SHP77 (cell line): ENCODE measurements at regions not wholly inside any gene's neighbourhood (a gene's known extent, or its start where the extent isn't known, plus 50 kb on each side); places are given as distances from the start of the nearest gene placed in this dataset.

Source experiments
- DNase-seq, 2 experiments: peaks; one replicate each; lab custom pipeline; 2025; lab: John Stamatoyannopoulos, UW

DNA sequence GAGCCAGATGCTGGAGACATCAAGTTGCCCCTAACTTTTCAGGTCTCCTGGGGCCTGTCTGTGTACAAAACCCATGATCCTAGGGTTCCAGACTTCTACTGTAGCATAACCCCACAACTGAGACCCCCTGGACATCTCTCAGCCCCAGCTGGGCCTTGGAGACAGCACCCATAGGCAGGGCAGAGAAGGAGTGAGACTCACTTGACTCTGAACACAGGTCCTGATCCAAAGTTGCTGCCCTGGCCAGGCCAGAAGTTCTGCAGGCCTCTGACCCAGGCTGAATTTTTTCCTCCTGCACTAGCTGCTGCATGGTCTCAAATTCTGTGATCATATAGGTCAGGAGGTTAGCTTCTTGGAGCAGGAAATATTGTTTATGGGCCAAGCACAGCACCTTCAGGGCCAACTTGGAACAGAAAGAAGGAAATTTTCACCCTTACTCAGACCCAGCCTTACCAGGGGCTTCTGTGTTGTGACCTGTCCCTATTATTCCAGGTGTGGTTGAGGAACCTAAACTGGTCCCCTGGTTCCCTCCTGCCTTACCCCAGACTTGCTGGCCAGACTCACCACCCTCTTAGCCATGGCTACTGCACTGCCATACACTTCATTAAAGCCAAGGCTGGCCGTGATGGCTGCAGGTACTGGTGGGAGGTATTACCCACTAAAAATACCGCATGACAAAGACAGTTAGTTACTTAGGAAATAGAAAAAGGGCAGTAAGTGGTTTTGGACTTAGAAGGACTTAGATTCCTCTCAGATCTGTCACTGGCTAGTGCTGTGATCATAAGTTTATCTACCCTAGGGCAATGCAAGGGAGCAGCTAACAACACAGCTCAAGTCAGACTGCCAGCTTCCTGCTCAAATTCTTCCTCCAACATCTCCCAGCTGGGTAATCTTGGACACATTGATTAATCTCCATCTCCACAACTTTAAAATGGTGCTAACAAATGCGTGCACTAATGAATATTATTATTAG is 2180.1 kb downstream of the TP53TG3F start:
- no peak for DNase-seq

DNA sequence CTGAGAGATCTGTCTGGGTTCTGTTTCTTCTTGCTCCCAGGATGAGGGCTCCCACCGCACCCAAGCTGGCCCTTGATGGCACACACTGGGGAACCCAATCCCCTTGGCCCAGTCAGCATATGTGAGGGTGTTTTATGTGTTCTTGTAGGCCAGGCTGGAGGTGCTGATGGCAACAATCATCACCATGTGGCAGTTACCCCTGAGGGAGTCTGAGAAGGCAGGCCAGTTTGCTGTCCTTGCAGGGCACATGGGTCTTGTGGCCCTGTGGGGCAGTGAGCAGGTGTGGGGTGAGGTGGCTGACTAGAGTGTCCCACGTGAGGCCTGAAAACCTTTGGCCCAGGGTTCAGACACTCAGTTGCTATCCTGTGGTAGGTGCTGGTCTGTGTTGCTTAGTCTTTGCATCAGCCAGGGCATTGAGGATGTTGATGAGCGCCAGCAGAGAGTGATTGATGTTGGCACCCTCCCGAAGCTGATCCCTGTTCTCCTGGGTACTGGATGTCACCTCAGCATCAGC is 2183.0 kb downstream of the TP53TG3F start:
- DNase-seq = no peak

DNA sequence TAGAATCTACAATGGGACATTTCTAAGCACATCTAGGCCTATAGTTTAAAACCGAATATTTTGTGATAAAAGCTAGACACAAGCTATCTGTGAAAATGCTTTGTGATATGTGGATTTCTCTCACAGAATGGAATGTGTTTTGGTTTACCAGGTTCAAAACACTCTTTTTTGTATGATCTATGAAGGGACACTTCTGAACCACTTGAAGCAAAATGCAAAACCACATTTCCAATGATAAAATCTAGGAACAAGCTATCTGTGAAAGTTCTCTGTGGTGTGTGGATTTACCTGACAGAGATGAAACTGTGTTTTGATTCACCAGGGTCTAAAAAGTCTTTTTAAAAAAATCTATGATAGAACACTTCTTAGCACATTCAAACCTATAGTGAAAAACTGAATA is 2192.4 kb downstream of the TP53TG3F start:
- DNase-seq = no peak

DNA sequence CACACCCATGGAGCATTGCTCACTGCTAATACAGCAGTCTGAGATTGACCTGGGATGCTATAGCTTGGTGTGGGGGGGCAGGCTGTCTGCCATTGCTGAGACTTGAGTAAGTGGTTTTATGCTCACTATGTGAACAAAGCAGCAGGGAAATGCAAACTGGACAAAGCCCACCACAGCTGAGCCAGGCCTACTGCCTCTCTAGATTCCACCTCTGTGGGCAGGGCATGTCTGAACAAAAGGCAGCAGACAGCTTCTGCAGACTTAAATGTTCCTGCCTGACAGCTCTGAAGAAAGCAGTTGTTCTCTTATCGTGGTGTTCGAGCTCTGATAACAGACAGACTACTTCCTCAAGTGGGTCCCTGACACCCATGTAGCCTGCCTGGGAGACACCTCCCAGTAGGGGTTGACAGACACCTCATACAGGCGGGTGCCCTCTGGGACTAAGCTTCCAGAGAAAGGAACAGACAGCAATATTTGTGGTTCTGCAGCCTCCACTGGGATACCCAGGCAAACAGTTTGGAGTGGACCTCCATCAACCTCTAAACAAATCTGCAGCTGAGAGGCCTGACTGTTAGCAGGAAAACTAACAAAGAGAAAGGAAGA is 2204.8 kb downstream of the TP53TG3F start:
- DNase-seq = no peak

DNA sequence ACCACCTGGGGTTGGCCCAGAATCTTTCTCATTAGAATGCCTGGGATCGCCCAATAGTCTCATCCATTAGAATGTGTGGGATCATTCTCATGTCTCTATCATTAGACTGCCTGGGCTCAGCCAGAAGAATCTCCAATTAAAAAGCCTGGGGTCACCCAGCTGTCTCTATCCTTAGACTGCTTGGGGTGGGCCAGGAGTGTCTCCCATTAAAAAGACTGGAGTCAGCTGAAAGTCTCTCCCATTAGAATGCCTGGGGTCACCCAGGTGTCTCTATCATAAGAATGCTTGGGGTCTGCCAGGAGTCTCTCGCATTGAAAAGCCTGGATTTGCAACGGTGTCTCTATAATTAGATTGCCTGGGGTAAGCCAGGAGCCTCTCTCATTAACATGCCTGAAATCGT is 2225.7 kb downstream of the TP53TG3F start:
- no peak for DNase-seq

DNA sequence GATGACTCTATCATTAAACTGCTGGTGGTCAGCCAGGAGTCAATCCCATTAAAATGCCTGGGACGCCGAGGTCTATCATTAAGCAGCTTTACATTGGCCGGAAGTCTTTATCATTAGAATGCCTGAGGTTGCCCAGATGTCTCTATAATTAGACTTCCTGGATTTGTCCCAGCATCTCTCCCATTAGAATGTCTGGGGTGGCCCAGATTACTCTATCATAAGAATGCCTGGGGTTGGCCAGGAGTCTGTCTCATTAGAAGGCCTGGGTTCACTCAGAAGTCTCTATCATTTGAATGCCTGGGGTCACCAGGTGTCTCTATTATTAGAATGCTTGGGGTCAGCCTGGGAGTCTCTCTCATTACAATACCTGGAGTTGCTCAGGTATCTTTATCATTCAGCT is 2227.2 kb downstream of the TP53TG3F start:
- no peak for DNase-seq

DNA sequence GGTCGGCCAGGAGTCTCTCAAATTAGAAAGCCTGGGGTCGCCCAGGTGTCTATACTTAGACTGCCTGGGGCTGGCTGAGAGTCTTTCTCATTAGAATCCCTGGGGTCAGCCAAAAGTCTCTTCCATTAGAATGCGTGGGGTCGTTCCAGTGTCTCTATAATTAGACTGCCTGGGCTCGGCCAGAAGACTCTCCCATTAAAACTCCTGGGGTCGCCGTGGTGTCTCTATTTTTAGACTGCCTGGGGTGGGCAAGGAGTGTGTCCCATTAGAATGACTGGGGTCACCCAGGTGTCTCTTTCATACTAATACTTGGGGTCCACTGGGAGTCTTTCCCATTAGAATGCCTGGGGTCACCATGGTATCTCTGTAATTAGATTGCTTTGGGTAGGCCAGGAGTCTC is 2227.7 kb downstream of the TP53TG3F start:
- no peak for DNase-seq

DNA sequence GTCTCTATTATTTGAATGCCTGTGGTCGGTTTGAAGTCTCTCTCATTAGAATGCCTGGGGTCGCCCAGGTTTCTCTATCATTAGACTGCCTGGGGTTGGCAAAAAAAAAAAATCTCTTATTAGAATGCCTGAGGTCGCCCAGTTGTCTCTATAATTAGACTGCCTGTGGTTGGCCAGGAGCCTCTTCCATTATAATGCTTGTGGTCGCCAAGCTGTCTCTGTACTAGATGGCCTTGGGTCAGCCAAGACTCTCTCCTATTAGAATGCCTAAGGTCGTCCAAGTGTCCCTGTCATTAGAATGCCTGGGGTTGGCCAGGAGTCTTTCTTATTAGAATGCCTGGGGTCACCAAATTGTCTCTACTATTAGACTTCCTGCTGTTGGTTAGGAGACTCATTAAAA is 2228.4 kb downstream of the TP53TG3F start:
- no peak for DNase-seq

DNA sequence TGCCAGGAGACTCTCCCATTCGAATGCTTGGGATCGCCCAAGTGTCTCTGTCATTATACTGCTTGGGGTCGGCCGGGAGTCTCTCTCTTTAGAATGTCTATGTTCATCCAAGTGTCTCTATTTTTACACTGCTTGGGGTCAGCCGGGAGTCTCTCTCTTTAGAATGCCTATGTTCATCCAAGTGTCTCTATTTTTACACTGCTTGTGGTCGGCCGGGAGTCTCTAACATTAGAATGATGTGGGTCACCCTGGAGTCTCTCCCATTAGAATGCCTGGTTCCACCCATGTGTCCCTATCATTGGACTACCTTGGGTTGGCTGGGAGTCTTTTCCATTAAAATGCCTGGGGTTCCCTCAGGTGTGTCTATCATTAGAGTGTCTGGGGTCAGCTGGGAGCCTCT is 2230.4 kb downstream of the TP53TG3F start:
- no peak for DNase-seq

DNA sequence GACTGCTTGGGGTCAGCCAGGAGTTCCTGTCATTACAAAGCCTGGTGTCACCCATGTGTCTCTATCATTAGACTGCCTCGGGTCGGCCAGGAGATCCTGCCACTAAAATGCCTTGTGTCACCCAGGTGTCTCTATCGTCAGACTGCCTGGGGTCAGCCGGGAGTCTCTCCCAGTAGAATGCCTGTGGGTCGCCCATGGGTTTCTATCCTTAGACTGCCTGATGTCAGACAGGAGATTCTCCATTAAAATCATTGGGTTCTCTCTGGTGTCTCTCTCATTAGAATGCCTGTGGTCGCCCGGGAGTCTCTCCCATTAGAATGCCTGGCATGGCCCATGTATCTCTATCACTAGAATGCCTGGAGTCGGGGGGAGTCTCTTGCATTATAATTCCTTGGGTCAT is 2231.0 kb downstream of the TP53TG3F start:
- DNase-seq = no peak

DNA sequence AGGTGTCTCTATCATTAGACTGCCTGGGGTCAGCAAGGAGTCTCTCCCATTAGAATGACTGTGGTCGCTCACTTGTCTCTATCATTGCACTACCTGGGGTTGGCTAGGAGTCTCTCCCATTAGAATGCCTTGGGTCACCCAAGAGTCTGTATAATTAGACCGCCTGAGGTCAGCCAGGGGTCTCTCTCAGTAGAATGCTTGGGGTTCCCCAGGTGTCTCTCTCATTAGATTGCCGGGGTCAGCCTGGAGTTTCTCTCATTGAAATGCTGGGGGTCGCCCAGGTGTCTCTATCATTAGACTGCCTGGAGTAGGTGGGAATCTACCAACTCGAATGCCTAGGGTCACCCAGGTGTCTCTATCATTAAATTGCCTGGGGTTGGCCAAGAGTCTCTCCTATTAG is 2231.6 kb downstream of the TP53TG3F start:
- no peak for DNase-seq

DNA sequence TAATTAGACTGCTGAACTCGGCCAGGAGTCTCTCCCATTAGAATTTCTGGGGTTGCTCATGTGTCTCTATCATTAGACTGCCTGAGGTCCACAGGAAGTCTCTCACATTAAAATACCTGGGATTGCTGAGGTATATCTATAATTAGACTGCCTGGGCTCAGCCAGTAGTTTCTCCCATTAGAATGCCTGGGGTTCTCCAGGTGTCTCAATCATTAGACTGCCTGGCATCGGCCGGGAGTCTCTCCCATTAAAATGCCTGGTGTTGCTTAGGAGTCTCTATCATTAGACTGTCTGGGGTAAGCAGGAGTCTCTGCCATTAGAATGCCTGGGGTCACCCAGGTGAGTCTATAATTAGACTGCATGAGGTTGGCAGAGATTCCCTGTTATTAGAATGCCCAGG is 2233.4 kb downstream of the TP53TG3F start:
- no peak for DNase-seq

DNA sequence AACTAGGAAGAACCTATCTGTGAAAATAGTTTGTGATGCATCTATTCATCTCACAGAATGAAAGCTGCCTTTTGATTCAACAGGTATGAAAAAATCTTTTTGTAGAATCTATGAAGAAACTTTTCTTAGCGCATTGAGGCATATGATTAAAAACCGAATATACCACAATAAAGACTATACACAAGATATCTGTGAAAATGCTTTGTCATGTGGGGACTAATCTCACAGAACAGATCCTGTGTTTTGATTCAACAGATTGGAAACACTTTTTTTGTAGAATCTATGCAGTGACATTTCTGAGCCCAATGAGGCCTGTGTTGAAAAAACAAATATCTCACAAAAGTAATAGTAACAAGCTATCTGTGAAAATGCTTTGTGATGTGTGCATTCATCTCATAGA is 2247.5 kb downstream of the TP53TG3F start:
- DNase-seq = no peak

DNA sequence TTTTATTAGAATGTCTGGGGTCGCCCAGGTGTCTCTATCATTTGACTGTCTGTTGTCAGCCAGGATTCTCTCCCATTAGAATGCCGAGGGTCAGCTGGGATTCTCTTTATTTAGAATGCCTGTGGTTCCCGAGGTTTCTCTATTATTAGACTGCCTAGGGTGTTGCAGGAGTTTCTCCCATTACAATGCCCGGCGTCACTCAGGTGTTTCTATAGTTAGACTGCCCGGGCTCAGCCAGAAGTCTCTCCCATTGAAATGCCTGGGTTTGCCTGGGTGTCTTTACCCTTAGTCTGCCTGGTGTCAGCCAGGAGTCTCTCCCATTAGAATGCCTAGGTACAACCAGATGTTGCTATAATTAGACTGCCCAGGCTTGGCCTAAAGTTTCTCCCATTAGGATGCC is 2252.0 kb downstream of the TP53TG3F start:
- no peak for DNase-seq

DNA sequence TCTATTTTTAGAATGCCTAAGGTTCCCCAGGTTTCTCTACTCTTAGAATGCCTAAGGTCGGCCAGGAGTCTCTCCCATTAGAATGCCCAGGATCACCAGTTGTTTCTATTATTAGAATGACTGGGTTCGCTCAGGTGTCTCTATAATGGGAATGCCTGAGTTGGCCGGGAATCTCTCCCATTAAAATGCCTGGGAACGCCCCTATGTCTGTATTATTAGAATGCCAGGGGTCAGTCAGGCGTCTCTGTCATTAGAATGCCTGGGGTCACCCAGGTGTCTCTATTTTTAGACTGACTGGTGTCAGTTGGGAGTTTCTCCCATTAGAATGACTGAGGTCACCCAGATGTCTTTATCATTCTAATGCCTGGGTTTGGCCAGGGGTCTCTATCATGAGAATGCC is 2252.5 kb downstream of the TP53TG3F start:
- no peak for DNase-seq

DNA sequence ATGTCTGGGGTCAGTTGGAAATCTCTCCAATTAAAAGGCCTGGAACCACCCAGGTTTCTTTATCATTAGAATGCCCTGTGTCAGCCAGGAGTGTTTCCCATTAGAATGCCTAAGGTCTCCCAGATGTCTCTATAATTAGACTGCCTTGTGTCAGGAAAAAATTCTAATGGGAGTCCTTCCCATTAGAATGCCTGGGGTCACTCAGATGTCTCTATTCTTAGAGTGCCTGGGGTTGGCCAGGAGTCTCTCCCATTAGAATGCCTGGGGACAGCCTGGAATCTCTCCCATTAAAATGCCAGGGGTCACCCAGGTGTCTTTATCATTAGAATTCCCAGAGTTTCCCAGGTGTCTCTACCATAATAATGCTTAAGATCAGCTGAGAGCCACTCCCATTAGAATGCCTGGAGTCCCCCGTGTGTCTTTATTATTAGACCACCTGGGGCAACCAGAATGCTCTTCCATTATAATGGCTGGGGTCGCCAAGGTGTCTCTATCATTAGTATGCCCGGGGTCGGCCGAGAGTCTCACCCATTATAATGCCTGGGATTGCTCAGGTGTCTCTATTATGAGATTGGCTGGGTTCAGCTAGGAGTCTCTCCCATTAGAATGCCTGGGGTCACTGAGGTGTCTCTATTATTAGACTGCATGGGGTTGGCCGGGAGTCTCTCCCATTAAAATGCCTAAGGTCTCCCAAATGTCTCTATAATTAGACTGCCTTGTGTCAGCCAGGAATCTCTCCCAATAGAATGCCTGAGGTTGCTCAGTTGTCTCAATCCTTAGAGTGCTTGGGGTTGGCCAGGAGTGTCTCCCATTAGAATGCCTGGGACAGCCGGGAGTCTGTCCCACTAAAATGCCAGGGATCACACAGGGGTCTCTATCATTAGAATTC is 2254.6 kb downstream of the TP53TG3F start:
- no peak for DNase-seq

DNA sequence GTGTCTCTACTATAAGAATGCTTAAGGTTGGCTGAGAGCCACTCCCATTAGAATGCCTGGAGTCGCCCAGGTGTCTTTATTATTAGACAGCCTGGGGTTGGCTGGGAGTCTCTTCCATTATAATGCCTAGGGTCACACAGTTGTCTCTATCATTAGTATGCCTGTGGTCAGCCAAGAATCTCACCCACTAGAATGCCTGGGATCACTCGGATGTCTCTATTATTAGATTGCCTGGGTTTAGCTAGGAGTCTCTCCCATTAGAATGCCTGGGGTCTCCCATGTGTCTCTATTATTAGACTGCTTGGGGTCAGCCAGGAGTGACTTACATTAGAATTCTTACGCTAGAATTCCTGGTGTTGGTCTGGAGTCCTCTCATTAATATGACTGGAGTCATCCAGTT is 2255.3 kb downstream of the TP53TG3F start:
- no peak for DNase-seq

DNA sequence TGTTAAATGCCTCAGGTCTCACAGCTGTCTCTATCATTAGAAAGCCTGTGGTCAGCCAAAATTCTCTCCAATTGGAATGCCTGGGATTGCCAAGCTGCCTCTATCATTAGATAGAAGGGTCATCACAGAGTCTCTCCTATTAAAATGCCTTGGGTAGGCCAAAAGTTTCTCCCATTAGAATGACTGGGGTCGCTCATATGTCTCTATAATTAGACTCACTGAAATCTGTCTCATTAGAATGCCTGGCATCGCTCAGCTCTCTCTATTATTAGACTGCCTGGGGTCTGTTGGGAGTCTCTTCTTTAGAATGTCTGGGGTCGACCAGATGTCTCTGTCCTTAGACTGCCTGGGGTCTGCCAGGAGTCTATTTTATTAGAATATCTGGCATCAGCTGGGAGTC is 2265.1 kb downstream of the TP53TG3F start:
- DNase-seq = no peak

DNA sequence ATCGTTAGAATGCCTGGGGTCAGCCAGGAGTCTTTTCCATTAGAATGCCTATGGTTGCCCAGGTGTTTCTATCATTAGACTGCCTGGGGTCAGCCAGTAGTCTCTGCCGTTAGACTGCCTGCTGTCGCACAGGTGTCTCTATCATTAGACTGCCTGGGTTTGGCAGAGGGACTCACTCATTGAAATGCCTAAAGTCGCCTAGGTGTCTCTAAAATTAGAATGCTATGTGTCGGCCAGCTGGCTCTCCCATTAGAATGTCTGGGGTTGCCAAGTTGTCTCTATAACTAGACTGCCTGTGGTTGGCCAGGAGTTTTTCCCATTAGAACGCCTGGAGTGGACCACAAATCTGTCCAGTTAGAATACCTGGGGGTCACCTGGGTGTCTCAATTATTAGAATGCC is 2266.5 kb downstream of the TP53TG3F start:
- no peak for DNase-seq

DNA sequence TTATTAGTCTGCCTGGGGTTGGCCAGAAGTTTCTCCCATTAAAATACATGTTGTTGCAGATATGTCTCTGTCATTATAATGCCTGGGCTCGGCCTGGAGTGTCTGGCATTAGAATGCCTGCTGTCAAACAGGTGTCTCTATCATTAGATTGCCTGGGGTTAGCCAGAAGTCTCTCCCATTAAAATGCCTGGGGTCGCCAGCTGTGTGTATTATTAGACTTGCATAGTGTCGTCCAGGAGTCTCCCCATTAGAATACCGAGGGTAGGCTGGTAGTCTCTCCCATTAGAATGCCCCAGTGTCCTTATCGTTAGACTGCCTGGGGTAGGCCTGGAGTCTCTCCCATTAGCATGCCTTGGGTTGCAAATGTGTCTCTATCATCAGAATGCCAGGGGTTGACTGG is 2270.8 kb downstream of the TP53TG3F start:
- DNase-seq = no peak

DNA sequence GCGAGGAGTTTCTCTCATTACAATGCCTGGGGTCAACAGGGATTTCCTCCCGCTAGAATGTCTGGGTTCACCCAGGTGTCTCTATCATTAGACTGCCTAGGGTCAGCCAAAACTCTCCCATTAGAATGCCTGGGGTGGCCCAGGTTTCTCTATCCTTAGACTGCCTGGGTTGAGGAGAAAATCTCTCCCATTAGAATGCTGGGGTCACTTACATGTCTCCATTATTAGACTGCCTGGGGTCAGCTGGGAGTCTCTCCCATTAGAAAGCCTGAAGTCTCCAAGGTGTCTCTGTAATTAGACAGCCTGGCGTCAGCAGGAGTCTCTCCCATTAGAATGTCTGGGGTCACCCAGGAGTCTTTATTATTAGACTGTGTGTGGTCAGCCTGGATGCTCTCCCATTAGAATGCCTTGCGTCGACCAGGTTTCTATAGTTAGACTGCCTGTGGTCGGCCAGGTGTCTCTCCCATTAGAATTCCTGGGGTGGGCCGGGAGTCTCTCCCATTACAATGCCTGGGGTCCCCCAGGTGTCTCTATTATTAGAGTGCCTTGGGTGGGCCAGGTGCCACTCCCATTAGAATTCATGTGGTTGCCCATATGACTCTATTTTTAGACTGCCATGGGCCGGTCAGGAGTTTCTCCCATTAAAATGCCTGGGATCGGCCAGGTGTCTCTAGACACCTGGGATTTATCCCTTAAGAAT is 2272.1 kb downstream of the TP53TG3F start:
- DNase-seq = no peak
